IPS-15b (cell line): ENCODE measurements at regions not wholly inside any gene's neighbourhood (a gene's known extent, or its start where the extent isn't known, plus 50 kb on each side); places are given as distances from the start of the nearest gene placed in this dataset.

ENCODE experiments used
- H3K27me3 ChIP-seq: one replicate; pipeline ENCODE4 v1.6.1; 2013; ENCODE audit warnings: low read length; ENCODE audit not compliant: control insufficient read depth, insufficient read depth
- H3K36me3 ChIP-seq: one replicate; pipeline ENCODE4 v1.6.1; 2013; ENCODE audit warnings: low read length; ENCODE audit not compliant: control insufficient read depth, insufficient read depth
- H3K4me1 ChIP-seq: one replicate; pipeline ENCODE4 v1.6.1; 2013; ENCODE audit warnings: mild to moderate bottlenecking, low read length; ENCODE audit not compliant: control insufficient read depth, insufficient read depth
- H3K4me3 ChIP-seq: one replicate; pipeline ENCODE4 v1.5.1; 2013; ENCODE audit warnings: low read depth, low read length
- H3K9ac ChIP-seq: one replicate; pipeline ENCODE4 v1.6.1; 2013; ENCODE audit warnings: low read depth, mild to moderate bottlenecking, low read length
- H3K9me3 ChIP-seq: one replicate; pipeline ENCODE4 v1.6.1; 2013; ENCODE audit warnings: mild to moderate bottlenecking, low read length; ENCODE audit not compliant: control insufficient read depth, insufficient read depth

GRCh38 chr9:78383130-78383529 lies 86.2 kb downstream of the PSAT1 start:
- Histone ChIP-seq H3K4me3 (no peak overlapping the region), H3K9ac (no peak overlapping the region), H3K4me1 (no peaks in the 10 kb centered on the region), H3K36me3 (no peaks in the 10 kb centered on the region), H3K9me3 (no peaks in the 10 kb centered on the region), H3K27me3 (no peaks in the 10 kb centered on the region)

DNA sequence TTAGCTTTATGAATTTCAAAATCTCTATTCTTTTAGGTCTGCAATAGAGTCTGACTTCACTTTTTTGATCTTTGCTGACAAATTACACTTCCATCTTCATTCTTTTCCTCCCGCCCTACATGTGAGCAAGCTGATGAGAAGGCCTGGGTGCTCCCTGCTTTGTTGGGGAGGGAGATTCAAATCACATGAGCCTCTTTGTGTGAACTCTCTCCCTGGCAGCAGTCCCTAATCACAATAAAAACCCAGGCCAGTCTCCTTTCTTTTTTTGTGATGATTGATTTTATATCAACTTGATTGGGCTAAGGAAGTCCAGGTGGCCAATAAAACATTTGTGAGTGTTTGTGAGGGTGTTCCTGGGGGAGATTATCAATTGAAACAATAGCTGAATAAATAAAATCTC lies 89.4 kb downstream of the PSAT1 start:
- H3K9ac ChIP-seq, result no peak overlapping the region
- no peak overlapping the region for H3K4me3 ChIP-seq
- H3K36me3 ChIP-seq, result no peaks in the 10 kb centered on the region
- no peaks in the 10 kb centered on the region for H3K9me3 ChIP-seq
- H3K27me3 ChIP-seq, result no peaks in the 10 kb centered on the region
- peaks cover 8% of the 10 kb centered on the region for H3K4me1 ChIP-seq

GRCh38 chr9:78386773-78387172 lies 89.8 kb downstream of the PSAT1 start:
- Histone ChIP-seq H3K4me3 (no peak overlapping the region), H3K4me1 (peaks cover 8% of the 10 kb centered on the region), H3K27me3 (no peaks in the 10 kb centered on the region), H3K9ac (no peak overlapping the region), H3K9me3 (no peaks in the 10 kb centered on the region), H3K36me3 (no peaks in the 10 kb centered on the region)

GRCh38 chr9:78393340-78393739 lies 96.4 kb downstream of the PSAT1 start:
- peaks cover 5% of the 10 kb centered on the region for H3K36me3 ChIP-seq
- H3K27me3 ChIP-seq, result no peaks in the 10 kb centered on the region
- H3K9me3 ChIP-seq, result peaks cover 16% of the 10 kb centered on the region
- H3K4me1 ChIP-seq, result peaks cover 49% of the 10 kb centered on the region
- H3K4me3 ChIP-seq, result peak overlapping the region; percentile 10
- H3K9ac ChIP-seq, result no peak overlapping the region

GRCh38 chr9:78393932-78394331 lies 97.0 kb downstream of the PSAT1 start:
- Histone ChIP-seq H3K9me3 (peaks cover 16% of the 10 kb centered on the region), H3K4me3 (no peak overlapping the region), H3K9ac (no peak overlapping the region), H3K27me3 (no peaks in the 10 kb centered on the region), H3K4me1 (peaks cover 49% of the 10 kb centered on the region), H3K36me3 (peaks cover 5% of the 10 kb centered on the region)

GRCh38 chr9:78396087-78396486 lies 99.2 kb downstream of the PSAT1 start:
- peaks cover 16% of the 10 kb centered on the region for H3K9me3 ChIP-seq
- no peak overlapping the region for H3K4me3 ChIP-seq
- peaks cover 41% of the 10 kb centered on the region for H3K4me1 ChIP-seq
- no peak overlapping the region for H3K9ac ChIP-seq
- peaks cover 2% of the 10 kb centered on the region for H3K27me3 ChIP-seq
- H3K36me3 ChIP-seq, result peaks cover 5% of the 10 kb centered on the region

GRCh38 chr9:78397045-78397444 lies 100.1 kb downstream of the PSAT1 start:
- Histone ChIP-seq H3K4me1 (peaks cover 40% of the 10 kb centered on the region), H3K36me3 (peaks cover 5% of the 10 kb centered on the region), H3K9me3 (peaks cover 16% of the 10 kb centered on the region), H3K4me3 (no peak overlapping the region), H3K27me3 (peaks cover 2% of the 10 kb centered on the region), H3K9ac (no peak overlapping the region)

- Histone ChIP-seq H3K27me3 (peaks cover 2% of the 10 kb centered on the region), H3K9ac (no peak overlapping the region), H3K36me3 (peaks cover 5% of the 10 kb centered on the region), H3K4me1 (peaks cover 40% of the 10 kb centered on the region), H3K4me3 (no peak overlapping the region), H3K9me3 (peaks cover 16% of the 10 kb centered on the region)
Measured at GRCh38 chr9:78397454-78397853, 100.5 kb downstream of the PSAT1 start.

DNA sequence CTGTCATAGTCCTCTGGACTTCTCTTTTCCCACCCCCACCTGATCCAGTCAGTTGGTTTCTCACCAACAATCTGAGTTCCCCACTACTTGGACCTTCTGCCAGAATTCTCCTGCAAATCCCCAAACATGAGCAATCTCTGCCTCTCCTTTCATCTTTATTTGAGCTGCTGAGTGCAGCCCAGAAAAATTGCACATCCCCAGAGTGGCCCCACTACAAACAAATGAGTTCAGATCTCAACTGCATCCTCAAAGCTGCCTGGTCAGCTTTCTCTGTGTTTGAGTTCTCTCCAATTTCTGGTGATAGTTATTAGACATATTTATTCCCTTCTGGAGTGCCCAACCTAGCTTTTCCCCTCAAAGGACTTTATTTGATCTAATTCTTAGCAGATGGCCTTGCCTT lies 102.2 kb downstream of the PSAT1 start:
- Histone ChIP-seq H3K36me3 (peaks cover 5% of the 10 kb centered on the region), H3K4me1 (peaks cover 25% of the 10 kb centered on the region), H3K4me3 (no peak overlapping the region), H3K9ac (no peak overlapping the region), H3K9me3 (peaks cover 16% of the 10 kb centered on the region), H3K27me3 (peaks cover 2% of the 10 kb centered on the region)

DNA sequence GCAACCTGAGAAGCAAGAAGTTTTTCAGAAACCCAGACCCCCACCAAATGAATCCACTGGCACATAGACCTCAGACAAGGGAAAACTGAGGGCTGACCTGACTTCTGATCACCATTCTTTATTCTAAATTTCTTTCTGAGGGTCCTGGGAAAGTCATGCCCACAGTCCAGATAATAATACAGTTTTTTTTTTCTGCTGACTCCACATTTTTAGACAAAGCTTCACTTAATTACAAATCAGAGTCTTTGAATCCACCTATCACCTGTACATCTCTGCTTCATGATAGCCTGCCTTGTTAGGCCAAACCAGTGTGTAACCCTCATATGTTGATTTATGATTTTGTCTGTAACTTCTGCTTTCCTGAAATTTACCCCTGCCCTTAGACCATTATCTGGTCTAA lies 103.6 kb downstream of the PSAT1 start:
- peaks cover under 1% of the 10 kb centered on the region for H3K36me3 ChIP-seq
- peaks cover 7% of the 10 kb centered on the region for H3K9me3 ChIP-seq
- no peak overlapping the region for H3K9ac ChIP-seq
- peaks cover 2% of the 10 kb centered on the region for H3K27me3 ChIP-seq
- H3K4me3 ChIP-seq, result no peak overlapping the region
- peaks cover 19% of the 10 kb centered on the region for H3K4me1 ChIP-seq

DNA sequence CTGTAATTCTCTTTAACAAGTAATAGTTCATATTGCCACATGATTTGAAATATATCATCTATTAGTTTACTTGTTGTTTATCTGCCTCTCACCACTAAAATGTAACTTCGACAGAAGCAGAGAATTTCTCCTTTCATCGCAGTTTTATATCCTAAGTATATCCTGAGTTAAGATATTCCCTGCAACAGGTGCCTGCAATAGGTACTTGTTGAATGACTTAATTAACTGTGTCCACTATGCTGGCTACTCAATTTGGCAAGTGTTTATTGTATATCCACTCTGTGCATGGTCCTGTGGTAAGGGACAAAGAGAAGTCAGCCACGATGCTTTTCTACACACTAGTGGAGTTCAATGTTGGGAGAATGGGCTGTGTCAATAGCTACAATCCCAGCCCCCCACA lies 108.5 kb downstream of the PSAT1 start:
- Histone ChIP-seq H3K9ac (no peak overlapping the region), H3K9me3 (no peaks in the 10 kb centered on the region), H3K36me3 (no peaks in the 10 kb centered on the region), H3K4me1 (peaks cover 9% of the 10 kb centered on the region), H3K4me3 (no peak overlapping the region), H3K27me3 (no peaks in the 10 kb centered on the region)

DNA sequence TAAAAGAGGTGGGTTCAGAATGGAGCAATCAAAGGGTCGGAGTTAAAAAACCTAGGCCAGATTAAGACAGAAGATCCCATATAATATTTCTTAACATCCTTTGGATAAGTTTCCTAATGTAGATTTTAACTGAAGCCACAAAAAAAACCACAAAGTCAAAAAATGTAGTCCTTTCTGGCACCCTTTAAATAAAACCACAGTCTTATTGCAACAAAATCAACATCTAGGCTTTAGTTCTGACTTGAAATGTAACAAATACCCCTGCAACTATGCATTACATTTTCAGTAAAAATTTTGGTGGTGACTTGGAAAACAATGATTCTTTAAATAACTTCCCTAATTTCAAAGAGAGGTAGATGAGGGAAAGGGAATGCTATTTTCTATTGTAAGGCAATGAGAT lies 109.2 kb downstream of the PSAT1 start:
- H3K27me3 ChIP-seq, result no peaks in the 10 kb centered on the region
- no peak overlapping the region for H3K4me3 ChIP-seq
- peaks cover 9% of the 10 kb centered on the region for H3K4me1 ChIP-seq
- no peaks in the 10 kb centered on the region for H3K9me3 ChIP-seq
- H3K36me3 ChIP-seq, result no peaks in the 10 kb centered on the region
- H3K9ac ChIP-seq, result no peak overlapping the region

DNA sequence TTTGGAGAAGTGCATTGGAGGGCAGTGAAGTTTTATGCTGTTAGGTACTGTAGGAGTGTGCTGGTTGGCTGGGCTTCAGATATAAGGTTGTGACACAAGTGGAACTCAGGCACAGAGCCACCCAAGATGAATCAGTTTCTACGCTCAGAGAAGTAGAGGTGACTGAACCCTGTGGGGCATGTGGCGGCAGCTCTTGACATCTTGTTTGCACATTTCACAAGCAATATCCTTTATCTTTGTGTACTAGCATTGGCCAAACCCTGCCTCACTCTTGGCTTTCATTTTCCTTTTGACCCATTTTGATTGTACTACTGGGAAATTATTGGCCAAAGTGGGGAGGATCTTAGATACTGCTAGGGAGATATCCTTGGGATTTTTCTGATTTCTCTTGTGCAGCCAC lies 110.0 kb downstream of the PSAT1 start:
- H3K9ac ChIP-seq, result no peak overlapping the region
- H3K9me3 ChIP-seq, result no peaks in the 10 kb centered on the region
- peaks cover 9% of the 10 kb centered on the region for H3K4me1 ChIP-seq
- H3K4me3 ChIP-seq, result no peak overlapping the region
- no peaks in the 10 kb centered on the region for H3K27me3 ChIP-seq
- H3K36me3 ChIP-seq, result no peaks in the 10 kb centered on the region
